OCI-M2 (cell line): ENCODE measurements at regions not wholly inside any gene's neighbourhood (a gene's known extent, or its start where the extent isn't known, plus 50 kb on each side); places are given as distances from the start of the nearest gene placed in this dataset.
"Not testable (repeated sequence)": the region's sequence is repeated elsewhere in the genome, so short reads cannot be mapped to it uniquely, and the experiment has no call there.

ENCODE experiments used
- DNase-seq: peaks from one replicate; lab custom pipeline; 2025; ENCODE audit not compliant: unreplicated experiment; lab: John Stamatoyannopoulos, UW

GRCh38 chr21:31460980-31461379 is 116.9 kb upstream of the TIAM1 start:
- DNase-seq, result no peak

GRCh38 chr21:31459457-31459856 is 115.4 kb upstream of the TIAM1 start:
- no peak for DNase-seq

- no peak for DNase-seq
Measured at GRCh38 chr21:31457675-31458074, 113.6 kb upstream of the TIAM1 start.

GRCh38 chr21:31456201-31456600 is 112.1 kb upstream of the TIAM1 start:
- no peak for DNase-seq

GRCh38 chr21:31455506-31455905 is 111.4 kb upstream of the TIAM1 start:
- DNase-seq, result no peak

DNA sequence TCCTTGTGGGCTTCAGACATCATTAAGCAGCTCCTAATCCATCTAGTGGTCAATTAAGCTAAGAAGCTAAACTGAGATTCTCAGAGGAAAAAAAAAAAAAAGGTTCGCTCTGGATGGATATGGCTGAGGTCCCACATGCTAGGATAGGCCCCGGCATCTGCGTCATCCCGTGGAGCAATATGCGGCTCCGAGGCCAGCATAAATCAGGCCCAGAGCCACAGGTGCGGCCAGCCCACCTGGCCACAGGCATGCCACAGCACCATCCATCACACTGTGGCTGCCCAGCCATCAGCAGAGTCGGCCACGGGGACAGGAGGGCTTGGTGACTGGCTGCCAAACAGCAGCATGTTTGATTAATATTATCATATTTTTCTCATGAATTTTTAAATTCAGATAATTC is 106.9 kb upstream of the TIAM1 start:
- no peak for DNase-seq

- DNase-seq, result no peak
Measured at GRCh38 chr21:31449921-31450535, 106.0 kb upstream of the TIAM1 start.

DNA sequence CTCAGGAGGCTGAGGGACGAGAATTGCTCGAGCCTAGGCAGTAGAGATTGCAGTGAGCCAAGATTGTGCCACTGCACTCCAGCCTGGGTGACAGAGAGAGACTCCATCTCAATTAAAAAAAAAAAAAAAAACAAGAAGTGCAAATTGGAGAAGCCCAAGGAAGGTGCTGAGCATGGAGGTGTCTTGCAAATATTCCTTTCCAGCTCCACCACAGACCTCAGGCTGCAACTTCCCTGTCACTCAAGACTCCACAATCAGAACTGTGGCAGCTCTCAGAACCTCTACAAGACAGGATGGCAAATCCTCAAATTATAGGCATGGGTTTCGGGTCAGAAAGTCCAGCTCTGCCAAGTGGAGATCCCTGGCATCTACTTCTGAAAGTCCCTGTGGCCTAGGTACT is 104.4 kb upstream of the TIAM1 start:
- no peak for DNase-seq

GRCh38 chr21:31447505-31447904 is 103.4 kb upstream of the TIAM1 start:
- no peak for DNase-seq

DNA sequence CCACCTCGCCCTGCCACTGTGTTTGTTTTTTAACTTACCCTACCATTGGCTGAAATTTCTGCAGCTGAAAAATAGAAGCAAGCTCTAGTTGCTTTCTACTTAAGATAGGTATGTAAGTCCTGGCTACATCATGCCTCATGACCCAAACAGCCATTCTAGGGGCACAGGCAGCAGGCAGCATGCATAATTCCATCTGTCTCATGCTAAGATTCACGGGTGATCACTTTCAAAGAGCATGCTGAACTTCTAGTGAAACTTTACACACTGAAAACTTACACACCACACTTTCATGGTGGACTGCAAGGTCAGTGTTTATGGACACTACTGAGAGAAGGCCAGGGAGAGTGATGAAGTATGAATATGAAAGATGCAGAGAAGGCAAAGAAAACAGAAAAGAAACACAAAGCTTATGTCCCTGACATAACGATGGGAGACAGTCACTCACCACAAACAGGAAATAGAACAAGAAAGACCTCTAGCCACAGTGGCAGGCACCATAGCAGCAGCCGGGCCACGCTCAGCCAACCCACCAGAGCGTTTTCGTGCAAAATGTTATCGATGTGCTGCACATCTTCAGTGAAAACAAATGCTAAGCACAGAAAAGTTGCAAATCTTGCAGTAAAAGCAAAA is 102.3 kb upstream of the TIAM1 start:
- no peak for DNase-seq

DNA sequence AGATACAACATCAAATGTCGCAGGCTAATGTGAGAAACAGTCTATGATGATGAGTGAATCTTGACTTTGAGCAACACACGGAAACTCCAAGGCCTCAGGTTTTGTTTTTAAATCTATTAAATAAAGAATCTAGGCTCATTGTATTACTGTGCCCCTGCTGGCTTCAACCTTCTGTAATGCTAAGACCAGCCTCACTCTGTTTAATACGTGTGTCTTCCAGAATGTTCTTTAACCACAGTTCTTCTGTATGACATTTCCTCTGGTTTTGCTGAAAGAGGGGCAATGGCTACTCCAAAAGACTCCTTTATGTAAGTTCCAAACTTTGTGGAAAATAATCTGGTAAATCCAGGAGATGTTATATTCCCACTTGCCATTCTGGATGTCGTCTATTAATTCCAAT is 101.1 kb upstream of the TIAM1 start:
- no peak for DNase-seq

GRCh38 chr21:31443736-31444521 is 99.9 kb upstream of the TIAM1 start:
- no peak for DNase-seq

DNA sequence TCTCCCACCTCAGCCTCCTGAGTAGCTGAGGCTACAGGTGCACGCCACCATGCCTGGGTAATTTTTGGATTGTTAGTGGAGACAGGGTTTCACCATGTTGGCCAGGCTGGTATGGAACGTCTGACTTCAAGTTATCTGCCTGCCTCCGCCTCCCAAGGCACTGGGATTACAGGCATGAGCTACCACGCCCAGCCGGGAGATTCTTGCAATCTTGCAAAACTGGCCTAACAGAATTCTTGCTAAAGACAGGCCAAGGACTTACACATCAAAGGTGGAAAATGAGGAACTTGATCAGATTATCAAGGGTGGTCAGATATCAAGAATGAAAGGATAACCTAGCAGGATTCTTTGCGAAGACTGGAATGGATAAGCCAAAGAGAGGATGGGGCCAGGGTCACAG is 98.3 kb upstream of the TIAM1 start:
- DNase-seq, result no peak

GRCh38 chr21:31429506-31429905 is 85.4 kb upstream of the TIAM1 start:
- no peak for DNase-seq

- no peak for DNase-seq
Measured at GRCh38 chr21:31426235-31426797, 82.3 kb upstream of the TIAM1 start.

- DNase-seq, result no peak
Measured at GRCh38 chr21:31425138-31425537, 81.1 kb upstream of the TIAM1 start.

DNA sequence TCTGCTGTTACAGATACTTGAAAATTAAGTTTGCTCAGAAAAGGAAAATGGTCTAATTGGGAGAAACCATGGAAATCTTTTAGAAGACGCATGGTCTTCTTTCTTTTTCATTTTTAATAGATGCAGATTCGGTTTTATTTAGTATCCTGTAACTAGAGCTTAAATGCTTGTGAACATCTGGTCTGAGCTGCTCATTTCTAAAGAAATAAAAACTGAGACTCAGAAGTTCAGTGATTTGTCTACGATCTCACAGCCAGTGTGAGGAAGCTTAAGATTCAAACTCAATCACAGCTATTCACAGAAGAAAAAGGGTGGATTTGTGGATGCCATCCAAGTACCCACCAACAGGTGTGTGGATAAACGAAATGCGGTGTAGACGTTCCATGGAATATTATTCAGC is 80.0 kb upstream of the TIAM1 start:
- DNase-seq, result no peak

DNA sequence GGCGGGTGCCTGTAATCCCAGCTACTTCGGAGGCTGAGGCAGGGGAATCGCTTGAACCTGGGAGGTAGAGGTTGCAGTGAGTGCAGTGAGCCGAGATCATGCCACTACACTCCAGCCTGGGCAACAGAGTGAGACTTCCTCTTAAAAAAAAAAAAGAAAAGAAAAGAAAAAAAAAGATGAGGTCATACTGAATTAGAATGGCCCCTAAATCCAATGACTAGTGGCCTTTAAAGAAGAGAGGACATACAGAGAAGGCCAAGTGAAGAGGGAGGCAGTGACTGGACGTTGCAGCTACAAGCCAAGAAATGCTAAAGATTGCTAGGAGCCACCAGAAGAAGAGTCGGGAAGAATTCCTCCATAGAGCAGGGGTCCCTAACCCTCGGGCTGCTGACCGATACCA is 76.9 kb upstream of the TIAM1 start:
- DNase-seq, result no peak

DNA sequence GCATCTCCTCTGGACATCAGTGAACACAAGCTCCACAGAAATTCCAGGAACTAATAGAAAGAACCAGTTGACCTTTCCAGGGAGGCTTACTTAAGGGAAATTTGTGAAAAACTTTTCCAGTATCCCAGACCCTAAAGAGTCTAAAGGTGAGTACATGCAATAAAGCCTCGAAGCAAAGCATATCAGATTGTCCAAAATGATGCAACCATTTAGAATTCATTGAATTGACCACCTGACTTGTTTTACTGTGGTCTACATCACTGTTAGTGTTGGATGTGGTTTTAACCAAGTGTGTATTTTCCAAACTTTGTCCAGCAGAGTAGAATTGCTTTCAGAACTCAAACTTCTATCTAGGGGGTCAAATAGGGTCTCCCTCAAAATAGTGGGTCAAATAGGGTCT is 76.3 kb upstream of the TIAM1 start:
- DNase-seq, result no peak

- DNase-seq, result no peak
Measured at GRCh38 chr21:31418377-31419001, 74.4 kb upstream of the TIAM1 start.

DNA sequence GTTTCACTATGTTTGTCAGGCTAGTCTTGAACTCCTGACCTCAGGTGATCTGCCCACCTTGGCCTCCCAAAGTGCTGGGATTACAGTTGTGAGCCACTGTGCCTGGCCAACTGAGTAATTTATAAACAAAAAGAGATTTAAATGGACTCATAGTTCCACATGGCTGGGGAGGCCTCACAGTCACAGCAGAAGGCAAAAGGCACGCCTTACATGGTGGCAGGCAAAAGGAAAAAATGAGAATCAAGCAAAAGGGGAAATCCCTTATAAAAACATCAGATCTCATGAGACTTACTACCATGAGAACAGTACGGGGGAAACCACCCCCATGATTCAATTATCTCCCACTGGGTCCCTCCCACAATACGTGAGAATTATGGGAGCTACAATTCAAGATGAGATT is 73.2 kb upstream of the TIAM1 start:
- DNase-seq, result not testable (repeated sequence)

DNA sequence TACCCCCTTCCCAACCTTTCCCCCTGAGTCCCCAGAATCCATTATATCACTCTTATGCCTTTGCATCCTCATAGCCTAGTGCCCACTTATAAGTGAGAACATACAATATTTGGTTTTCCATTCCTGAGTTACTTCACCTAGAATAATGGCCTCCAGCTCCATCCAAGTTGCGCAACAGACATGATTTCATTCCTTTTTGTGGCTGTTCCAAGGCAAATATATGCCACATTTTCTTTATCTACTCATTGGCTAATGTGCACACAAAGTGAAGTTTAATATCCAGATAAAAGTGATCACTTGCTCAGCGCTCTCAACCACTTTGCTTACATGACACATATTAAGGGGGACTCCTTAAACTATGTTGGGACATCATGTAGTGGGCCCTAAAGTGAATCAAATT is 72.4 kb upstream of the TIAM1 start:
- DNase-seq, result no peak
